ENCODE measurements at regions not wholly inside any gene's neighbourhood (a gene's known extent, or its start where the extent isn't known, plus 50 kb on each side); places are given as distances from the start of the nearest gene placed in this dataset.

- no peak overlapping the region for H3K4me3 ChIP-seq
- H3K4me1 ChIP-seq (ENCODE audit: insufficient read depth) = no peaks in the 10 kb centered on the region
- H3K27me3 ChIP-seq = no peaks in the 10 kb centered on the region
- H3K9me2 ChIP-seq (replicated peaks; ENCODE audit: insufficient read depth) = no peaks in the 10 kb centered on the region
- H4K20me1 ChIP-seq (ENCODE audit: insufficient read depth, poor library complexity, severe bottlenecking) = no peaks in the 10 kb centered on the region
- no peak overlapping the region for H2AFZ ChIP-seq
- H3K9me3 ChIP-seq (ENCODE audit: low read depth) = no peaks in the 10 kb centered on the region
- 77% methylated on average over 4 of the region's 4 CpGs for WGBS (ENCODE audit: low lambda C conversion rate, missing lambda C conversion rate)
- H3K27ac ChIP-seq = no peak overlapping the region
- no peak for TF ChIP-seq EZH2phosphoT487 (IDR thresholded peaks at IDR 0.05; ENCODE audit: low read depth, severe bottlenecking, unreplicated experiment)
- TF ChIP-seq CTCF (IDR thresholded peaks at IDR 0.05; ENCODE audit: poor library complexity) = no peak
- TF ChIP-seq EZH2 (IDR thresholded peaks at IDR 0.05; ENCODE audit: borderline replicate concordance) = no peak
- H3K79me2 ChIP-seq = no peaks in the 10 kb centered on the region
- no peak for DNase-seq (ENCODE audit: low spot score)
- no peak overlapping the region for H3K4me2 ChIP-seq
- no peaks in the 10 kb centered on the region for H3K36me3 ChIP-seq (replicated peaks; ENCODE audit: insufficient read depth, low read depth)
Observed at GRCh38 chr13:74528734-74529513, 394.7 kb upstream of the KLF12 start.

- Histone ChIP-seq H3K36me3 (replicated peaks; ENCODE audit: insufficient read depth, low read depth) (no peaks in the 10 kb centered on the region), H3K79me2 (no peaks in the 10 kb centered on the region), H3K4me3 (no peak overlapping the region), H3K4me2 (no peak overlapping the region), H3K9me3 (ENCODE audit: low read depth) (no peaks in the 10 kb centered on the region), H3K27me3 (no peaks in the 10 kb centered on the region), H2AFZ (no peak overlapping the region), H3K27ac (no peak overlapping the region), H3K9me2 (replicated peaks; ENCODE audit: insufficient read depth) (no peaks in the 10 kb centered on the region), H3K4me1 (ENCODE audit: insufficient read depth) (no peaks in the 10 kb centered on the region), H4K20me1 (ENCODE audit: insufficient read depth, poor library complexity, severe bottlenecking) (no peaks in the 10 kb centered on the region)
- no peak for DNase-seq (ENCODE audit: low spot score)
- TF ChIP-seq CTCF (IDR thresholded peaks at IDR 0.05; ENCODE audit: poor library complexity) = no peak
- no peak for TF ChIP-seq EZH2phosphoT487 (IDR thresholded peaks at IDR 0.05; ENCODE audit: low read depth, severe bottlenecking, unreplicated experiment)
- TF ChIP-seq EZH2 (IDR thresholded peaks at IDR 0.05; ENCODE audit: borderline replicate concordance) = no peak
- WGBS (ENCODE audit: low lambda C conversion rate, missing lambda C conversion rate) = 54% methylated on average over 2 of the region's 2 CpGs
Observed at GRCh38 chr13:74523057-74523456, 388.9 kb upstream of the KLF12 start.

GRCh38 chr13:74511523-74511922 lies 377.3 kb upstream of the KLF12 start:
- Histone ChIP-seq H3K4me2 (no peak overlapping the region), H3K4me1 (ENCODE audit: insufficient read depth) (no peaks in the 10 kb centered on the region), H3K9me2 (replicated peaks; ENCODE audit: insufficient read depth) (no peaks in the 10 kb centered on the region), H3K27ac (no peak overlapping the region), H3K36me3 (replicated peaks; ENCODE audit: insufficient read depth, low read depth) (no peaks in the 10 kb centered on the region), H3K79me2 (no peaks in the 10 kb centered on the region), H3K27me3 (no peaks in the 10 kb centered on the region), H2AFZ (no peak overlapping the region), H3K4me3 (no peak overlapping the region), H4K20me1 (ENCODE audit: insufficient read depth, poor library complexity, severe bottlenecking) (no peaks in the 10 kb centered on the region), H3K9me3 (ENCODE audit: low read depth) (no peaks in the 10 kb centered on the region)
- DNase-seq (ENCODE audit: low spot score) = no peak
- TF ChIP-seq CTCF (IDR thresholded peaks at IDR 0.05; ENCODE audit: poor library complexity) = no peak
- no peak for TF ChIP-seq EZH2phosphoT487 (IDR thresholded peaks at IDR 0.05; ENCODE audit: low read depth, severe bottlenecking, unreplicated experiment)
- no peak for TF ChIP-seq EZH2 (IDR thresholded peaks at IDR 0.05; ENCODE audit: borderline replicate concordance)
- 87% methylated on average over 3 of the region's 3 CpGs for WGBS (ENCODE audit: low lambda C conversion rate, missing lambda C conversion rate)
